Spleen (tissue), 11 donors: ENCODE measurements at regions not wholly inside any gene's neighbourhood (a gene's known extent, or its start where the extent isn't known, plus 50 kb on each side); places are given as distances from the start of the nearest gene placed in this dataset.

ENCODE experiments used
- DNase-seq: peaks from one replicate; pipeline ENCODE4 v3.0.0-alpha.2; 2020
- H3K27ac ChIP-seq, 8 donors: fragments of 200-600 bp; sonication (generic) in 7 of 8; 1 replicate in 4 of 8; 2 replicates in 4 of 8; pipeline versions ENCODE4 v1.5.0 to v1.8.0; 2016 to 2021; ENCODE audit warnings: inconsistent platforms in 4 of 8, mild to moderate bottlenecking in 4 of 8, moderate library complexity in 1 of 8
- H3K27me3 ChIP-seq, 7 donors: fragments of 200-600 bp; sonication (generic) in 6 of 7; replicated peaks in 1 of 7; 1 replicate in 4 of 7; 2 replicates in 3 of 7; pipeline versions ENCODE4 v1.5.0 to v1.8.0; 2016 to 2021; ENCODE audit warnings: inconsistent platforms in 3 of 7, mild to moderate bottlenecking in 1 of 7
- H3K36me3 ChIP-seq, 6 donors: fragments of 200-600 bp; sonication (generic) in 5 of 6; 1 replicate in 4 of 6; 2 replicates in 2 of 6; pipeline versions ENCODE4 v1.5.0 to v1.8.0; 2016 to 2021; ENCODE audit warnings: inconsistent platforms in 2 of 6
- H3K4me1 ChIP-seq, 6 donors: fragments of 200-600 bp; sonication (generic) in 5 of 6; 1 replicate in 3 of 6; 2 replicates in 3 of 6; pipeline versions ENCODE4 v1.5.0 to v1.8.0; 2016 to 2021; ENCODE audit warnings: inconsistent platforms in 3 of 6
- H3K4me3 ChIP-seq, 8 donors: fragments of 200-600 bp; sonication (generic) in 7 of 8; 1 replicate in 4 of 8; 2 replicates in 4 of 8; pipeline versions ENCODE4 v1.5.0 to v1.8.0; 2016 to 2021; ENCODE audit warnings: inconsistent platforms in 4 of 8, mild to moderate bottlenecking in 4 of 8, moderate library complexity in 2 of 8
- H3K9me3 ChIP-seq, 8 donors: fragments of 200-600 bp; sonication (generic) in 7 of 8; 1 replicate in 4 of 8; 2 replicates in 4 of 8; pipeline versions ENCODE4 v1.5.0 to v1.8.0; 2016 to 2021; ENCODE audit warnings: inconsistent platforms in 4 of 8
- POLR2A ChIP-seq, 3 donors: fragments of 450-650 bp; IDR thresholded peaks; one replicate each; pipeline ENCODE4 v1.5.1; 2017; ENCODE audit warnings: antibody characterized with exemption in 3 of 3, mild to moderate bottlenecking in 1 of 3
- POLR2AphosphoS5 ChIP-seq, 3 donors: sonication (generic); formaldehyde crosslinking; IDR thresholded peaks; one replicate each; pipeline ENCODE4 v1.5.1; 2017; ENCODE audit warnings: antibody characterized with exemption in 3 of 3
- WGBS, 5 donors: extraction: QIAGEN DNeasy Blood & Tissue Kit in 3 of 5; methylation state at CpG; one replicate each; pipeline versions ENCODE4 v1.1.5 to v1.1.7; 2013 to 2018; 5-methylcytosine and 5-hydroxymethylcytosine counted together
- intact Hi-C: fragments of 100-400 bp; cut with DNase I; formaldehyde crosslinking; loops from one replicate; pipeline ENCODE4 v1.15.0; 2023; ENCODE audit warnings: low total_unique reads
- TF ChIP-seq, protein P1 (sequence below), 11 experiments: fragments of 200-600 bp in 7 of 11; fragments of 450-650 bp in 4 of 11; sonication (generic) in 4 of 11; IDR thresholded peaks in 8 of 11; conservative IDR thresholded peaks in 3 of 11; 1 replicate in 7 of 11; 2 replicates in 4 of 11; pipeline versions ENCODE4 v1.4.0 to v1.8.0; 2016 to 2021; ENCODE audit warnings: antibody characterized with exemption in 11 of 11, inconsistent platforms in 4 of 11, mild to moderate bottlenecking in 1 of 11
- donor health status: healthy with polysubstance abuse.
- donor health status: DM: no; HTN: no; CAD: no; lungs with moderate emphysema.
- donor health status: DM: no; HTN: no; CAD: no.
- donor health status: Bipolar disorder and iron deficiency.
- donor health status: healthy.
- donor health status: DM: no; HTN: no; CAD: no.
- donor health status: DM: yes; HTN: yes; CAD: no.

DNA sequence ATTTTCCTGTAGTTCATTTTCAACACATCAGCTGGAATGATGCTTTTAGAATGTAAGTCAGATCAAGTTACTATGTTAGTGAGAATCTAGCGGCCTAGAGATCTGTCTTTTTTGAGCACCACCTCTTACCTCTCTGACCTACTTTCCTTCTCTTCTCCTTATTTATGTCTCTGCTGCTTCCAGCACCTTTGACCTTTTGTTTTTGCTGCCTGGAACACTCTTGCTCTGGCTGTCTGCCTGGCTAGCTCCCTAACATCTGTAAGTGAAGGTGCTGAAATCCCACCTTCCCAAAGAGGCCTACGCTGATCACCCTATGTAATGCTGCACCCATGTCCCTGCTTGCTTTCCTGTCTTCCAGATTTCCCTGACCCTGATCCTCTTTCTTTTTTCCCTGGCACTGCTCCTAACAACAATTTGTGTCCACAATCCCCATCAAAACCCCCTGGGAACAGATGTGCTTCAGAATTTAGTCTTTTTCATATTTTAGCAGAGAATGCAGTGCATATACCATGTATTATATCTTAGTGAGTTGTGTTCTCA lies 87.8 kb downstream of the RFPL4B start:
- no peaks in the 10 kb centered on the region for H3K9me3 ChIP-seq
- no peak overlapping the region for H3K27ac ChIP-seq
- TF ChIP-seq, protein P1, sequence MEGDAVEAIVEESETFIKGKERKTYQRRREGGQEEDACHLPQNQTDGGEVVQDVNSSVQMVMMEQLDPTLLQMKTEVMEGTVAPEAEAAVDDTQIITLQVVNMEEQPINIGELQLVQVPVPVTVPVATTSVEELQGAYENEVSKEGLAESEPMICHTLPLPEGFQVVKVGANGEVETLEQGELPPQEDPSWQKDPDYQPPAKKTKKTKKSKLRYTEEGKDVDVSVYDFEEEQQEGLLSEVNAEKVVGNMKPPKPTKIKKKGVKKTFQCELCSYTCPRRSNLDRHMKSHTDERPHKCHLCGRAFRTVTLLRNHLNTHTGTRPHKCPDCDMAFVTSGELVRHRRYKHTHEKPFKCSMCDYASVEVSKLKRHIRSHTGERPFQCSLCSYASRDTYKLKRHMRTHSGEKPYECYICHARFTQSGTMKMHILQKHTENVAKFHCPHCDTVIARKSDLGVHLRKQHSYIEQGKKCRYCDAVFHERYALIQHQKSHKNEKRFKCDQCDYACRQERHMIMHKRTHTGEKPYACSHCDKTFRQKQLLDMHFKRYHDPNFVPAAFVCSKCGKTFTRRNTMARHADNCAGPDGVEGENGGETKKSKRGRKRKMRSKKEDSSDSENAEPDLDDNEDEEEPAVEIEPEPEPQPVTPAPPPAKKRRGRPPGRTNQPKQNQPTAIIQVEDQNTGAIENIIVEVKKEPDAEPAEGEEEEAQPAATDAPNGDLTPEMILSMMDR (IDR thresholded peaks at IDR 0.05 in 8 of 11, conservative IDR thresholded peaks at IDR 0.05 in 3 of 11) = no peak
- TF ChIP-seq POLR2A (IDR thresholded peaks at IDR 0.05) = no peak
- no peak for TF ChIP-seq POLR2AphosphoS5 (IDR thresholded peaks at IDR 0.05)
- H3K4me3 ChIP-seq = no peak overlapping the region
- no peak for DNase-seq
- no peaks in the 10 kb centered on the region for H3K4me1 ChIP-seq
- WGBS, 5 donors = 84 to 97% (median 94%) methylated on average over 2 of the region's 2 CpGs
- no peaks in the 10 kb centered on the region for H3K36me3 ChIP-seq
- H3K27me3 ChIP-seq = no peaks in the 10 kb centered on the region
- intact Hi-C loops = no loop called here

DNA sequence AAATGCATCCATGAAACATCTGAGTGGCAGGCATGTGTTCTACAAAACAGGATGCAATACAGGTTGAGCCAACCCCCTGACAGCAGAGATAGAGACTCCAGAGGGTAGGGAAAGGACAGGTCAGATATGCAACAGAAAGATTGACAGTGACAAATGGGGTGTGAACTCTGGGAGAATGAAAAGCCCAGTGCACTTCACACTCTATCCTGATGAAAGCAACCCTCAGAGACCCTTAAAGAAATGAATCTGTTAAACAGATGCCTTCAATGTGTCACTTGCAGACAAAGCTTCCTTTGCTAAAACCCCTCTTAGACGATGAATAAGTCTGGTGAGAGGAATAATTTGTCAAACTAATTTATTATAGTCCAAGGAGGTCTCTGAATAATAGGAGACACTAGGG lies 89.9 kb downstream of the RFPL4B start:
- no peaks in the 10 kb centered on the region for H3K27me3 ChIP-seq
- no peaks in the 10 kb centered on the region for H3K36me3 ChIP-seq
- TF ChIP-seq POLR2AphosphoS5 (IDR thresholded peaks at IDR 0.05) (no peak), POLR2A (IDR thresholded peaks at IDR 0.05) (no peak)
- TF ChIP-seq, protein P1 (IDR thresholded peaks at IDR 0.05 in 8 of 11, conservative IDR thresholded peaks at IDR 0.05 in 3 of 11) = no peak
- intact Hi-C loops = no loop called here
- H3K4me1 ChIP-seq = no peaks in the 10 kb centered on the region
- H3K4me3 ChIP-seq = no peak overlapping the region
- no peaks in the 10 kb centered on the region for H3K9me3 ChIP-seq
- no peak overlapping the region for H3K27ac ChIP-seq
- DNase-seq = no peak
- WGBS, 5 donors = 41 to 74% (median 71%) methylated on average over 1 of the region's 1 CpG

DNA sequence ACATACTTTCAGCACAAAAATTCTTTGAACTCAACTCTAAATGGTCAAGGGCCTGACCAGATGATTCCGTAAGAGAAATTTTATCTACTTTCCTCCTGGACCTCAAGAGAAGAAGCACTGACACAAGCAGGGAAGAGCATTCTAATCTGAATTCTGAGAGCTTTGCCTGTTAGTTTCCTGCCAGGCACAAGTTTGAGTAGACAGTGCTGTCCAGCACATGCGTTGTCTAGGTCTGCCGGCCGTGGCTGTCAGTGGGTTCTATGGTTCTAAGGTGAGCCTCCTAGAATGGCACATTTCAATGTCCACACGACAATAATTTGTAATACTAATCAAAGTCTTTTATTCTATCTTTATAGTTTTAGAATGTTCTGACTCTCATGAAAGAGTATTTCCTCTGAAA lies 91.9 kb downstream of the RFPL4B start:
- no peaks in the 10 kb centered on the region for H3K36me3 ChIP-seq

DNA sequence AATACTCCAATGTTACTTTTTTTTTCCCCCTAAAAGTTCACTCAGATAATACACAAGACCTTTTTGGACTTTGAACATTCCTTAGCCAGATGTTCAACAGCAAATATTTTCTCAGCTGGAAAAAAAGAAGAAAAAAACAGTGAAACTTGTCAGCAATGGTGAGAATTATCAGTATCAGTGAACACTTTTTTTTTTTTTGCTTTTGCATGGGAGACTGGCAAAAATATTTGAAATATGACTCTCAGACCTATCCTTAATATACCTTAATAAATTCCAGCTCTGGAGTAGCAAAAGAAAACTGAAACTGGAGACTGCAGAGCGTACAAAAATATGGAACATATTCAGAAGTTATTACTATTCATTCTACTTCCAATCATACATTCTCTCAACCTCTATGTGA lies 92.3 kb downstream of the RFPL4B start:
- Histone ChIP-seq H3K27me3 (no peaks in the 10 kb centered on the region), H3K4me3 (no peak overlapping the region), H3K27ac (no peak overlapping the region), H3K36me3 (no peaks in the 10 kb centered on the region), H3K4me1 (no peaks in the 10 kb centered on the region), H3K9me3 (no peaks in the 10 kb centered on the region)
- intact Hi-C loops = no loop called here
- WGBS, 5 donors = 73 to 90% (median 88%) methylated on average over 1 of the region's 1 CpG
- no peak for DNase-seq
- TF ChIP-seq, protein P1 (IDR thresholded peaks at IDR 0.05 in 8 of 11, conservative IDR thresholded peaks at IDR 0.05 in 3 of 11) = no peak
- no peak for TF ChIP-seq POLR2AphosphoS5 (IDR thresholded peaks at IDR 0.05)
- TF ChIP-seq POLR2A (IDR thresholded peaks at IDR 0.05) = no peak

More for the DNA sequence above, 91.9 kb downstream of the RFPL4B start:
- DNase-seq = no peak
- no peak overlapping the region for H3K27ac ChIP-seq
- no peak overlapping the region for H3K4me3 ChIP-seq
- H3K4me1 ChIP-seq = no peaks in the 10 kb centered on the region
- 74 to 91% (median 85%) methylated on average over 5 of the region's 5 CpGs for WGBS, 5 donors
- no peaks in the 10 kb centered on the region for H3K9me3 ChIP-seq
- H3K27me3 ChIP-seq = no peaks in the 10 kb centered on the region
- intact Hi-C loops = no loop called here
- TF ChIP-seq, protein P1 (IDR thresholded peaks at IDR 0.05 in 8 of 11, conservative IDR thresholded peaks at IDR 0.05 in 3 of 11) = no peak
- TF ChIP-seq POLR2A (IDR thresholded peaks at IDR 0.05) = no peak
- no peak for TF ChIP-seq POLR2AphosphoS5 (IDR thresholded peaks at IDR 0.05)
